ENCODE measurements at regions not wholly inside any gene's neighbourhood (a gene's known extent, or its start where the extent isn't known, plus 50 kb on each side); places are given as distances from the start of the nearest gene placed in this dataset.

GRCh38 chr6:156383059-156383458, 394.1 kb upstream of the ARID1B start:
- DNase-seq (ENCODE audit: low read depth) = no peak
- H3K4me3 ChIP-seq (ENCODE audit: low read depth, low read length) = no peak overlapping the region
- no peaks in the 10 kb centered on the region for H3K27me3 ChIP-seq (ENCODE audit: control insufficient read depth, insufficient read depth, low read length)
- H3K36me3 ChIP-seq (ENCODE audit: control insufficient read depth, insufficient read depth, low read length) = no peaks in the 10 kb centered on the region
- TF ChIP-seq CTCF (IDR thresholded peaks at IDR 0.05; ENCODE audit: insufficient read depth, low read length, poor library complexity, severe bottlenecking) = no peak

- TF ChIP-seq CTCF (IDR thresholded peaks at IDR 0.05; ENCODE audit: insufficient read depth, low read length, poor library complexity, severe bottlenecking) = no peak
- DNase-seq (ENCODE audit: low read depth) = no peak
- H3K36me3 ChIP-seq (ENCODE audit: control insufficient read depth, insufficient read depth, low read length) = no peaks in the 10 kb centered on the region
- H3K4me3 ChIP-seq (ENCODE audit: low read depth, low read length) = no peak overlapping the region
- H3K27me3 ChIP-seq (ENCODE audit: control insufficient read depth, insufficient read depth, low read length) = no peaks in the 10 kb centered on the region
These were observed 397.5 kb upstream of the ARID1B start for GRCh38 chr6:156379392-156380289.

GRCh38 chr6:156378853-156379252, 398.3 kb upstream of the ARID1B start:
- H3K27me3 ChIP-seq (ENCODE audit: control insufficient read depth, insufficient read depth, low read length) = no peaks in the 10 kb centered on the region
- no peak for DNase-seq (ENCODE audit: low read depth)
- no peak overlapping the region for H3K4me3 ChIP-seq (ENCODE audit: low read depth, low read length)
- no peak for TF ChIP-seq CTCF (IDR thresholded peaks at IDR 0.05; ENCODE audit: insufficient read depth, low read length, poor library complexity, severe bottlenecking)
- no peaks in the 10 kb centered on the region for H3K36me3 ChIP-seq (ENCODE audit: control insufficient read depth, insufficient read depth, low read length)

GRCh38 chr6:156376091-156376490, 401.1 kb upstream of the ARID1B start:
- DNase-seq (ENCODE audit: low read depth) = no peak
- H3K4me3 ChIP-seq (ENCODE audit: low read depth, low read length) = no peak overlapping the region
- no peaks in the 10 kb centered on the region for H3K27me3 ChIP-seq (ENCODE audit: control insufficient read depth, insufficient read depth, low read length)
- H3K36me3 ChIP-seq (ENCODE audit: control insufficient read depth, insufficient read depth, low read length) = no peaks in the 10 kb centered on the region
- TF ChIP-seq CTCF (IDR thresholded peaks at IDR 0.05; ENCODE audit: insufficient read depth, low read length, poor library complexity, severe bottlenecking) = no peak

GRCh38 chr6:156359912-156360311, 417.3 kb upstream of the ARID1B start:
- Histone ChIP-seq H3K4me3 (ENCODE audit: low read depth, low read length) (no peak overlapping the region), H3K36me3 (ENCODE audit: control insufficient read depth, insufficient read depth, low read length) (no peaks in the 10 kb centered on the region)
- no peak for TF ChIP-seq CTCF (IDR thresholded peaks at IDR 0.05; ENCODE audit: insufficient read depth, low read length, poor library complexity, severe bottlenecking)

GRCh38 chr6:156352861-156353260, 424.3 kb upstream of the ARID1B start:
- no peak for TF ChIP-seq CTCF (IDR thresholded peaks at IDR 0.05; ENCODE audit: insufficient read depth, low read length, poor library complexity, severe bottlenecking)
- Histone ChIP-seq H3K27me3 (ENCODE audit: control insufficient read depth, insufficient read depth, low read length) (no peaks in the 10 kb centered on the region), H3K4me3 (ENCODE audit: low read depth, low read length) (no peak overlapping the region), H3K36me3 (ENCODE audit: control insufficient read depth, insufficient read depth, low read length) (no peaks in the 10 kb centered on the region)
- no peak for DNase-seq (ENCODE audit: low read depth)

More at GRCh38 chr6:156359912-156360311, 417.3 kb upstream of the ARID1B start:
- no peak for DNase-seq (ENCODE audit: low read depth)
- H3K27me3 ChIP-seq (ENCODE audit: control insufficient read depth, insufficient read depth, low read length) = no peaks in the 10 kb centered on the region
